ENCODE measurements at regions not wholly inside any gene's neighbourhood (a gene's known extent, or its start where the extent isn't known, plus 50 kb on each side); places are given as distances from the start of the nearest gene placed in this dataset.

DNA sequence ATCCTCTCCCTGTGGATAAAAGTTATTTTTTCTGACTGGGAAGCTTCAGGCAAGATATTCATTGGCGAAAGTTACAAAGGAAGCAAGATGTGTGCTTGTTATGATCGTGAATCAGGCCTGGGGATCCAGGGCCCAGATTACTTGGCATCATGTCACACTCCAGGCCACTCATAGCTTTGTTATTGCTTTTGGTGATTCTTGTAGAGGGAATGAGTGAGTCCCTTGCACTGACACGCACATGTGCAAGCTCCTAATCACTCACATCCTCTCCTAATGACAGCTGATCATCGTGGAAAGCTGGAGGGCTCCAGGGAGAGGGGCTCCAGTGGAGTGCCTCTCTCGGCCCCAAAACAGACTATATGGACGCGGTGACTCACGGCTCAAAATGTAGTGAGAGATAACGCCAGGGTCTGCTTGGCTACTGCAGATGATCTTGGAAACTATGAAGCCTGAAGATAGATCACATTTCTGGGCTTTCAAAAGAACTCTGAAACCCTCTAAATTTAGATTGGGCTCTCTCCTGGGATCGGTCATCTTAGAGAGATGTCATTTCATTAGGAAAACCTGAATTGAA is 481.1 kb upstream of the USP24 start:
- CTCF ChIA-PET = no interaction called here
- TF ChIP-seq, protein P1, sequence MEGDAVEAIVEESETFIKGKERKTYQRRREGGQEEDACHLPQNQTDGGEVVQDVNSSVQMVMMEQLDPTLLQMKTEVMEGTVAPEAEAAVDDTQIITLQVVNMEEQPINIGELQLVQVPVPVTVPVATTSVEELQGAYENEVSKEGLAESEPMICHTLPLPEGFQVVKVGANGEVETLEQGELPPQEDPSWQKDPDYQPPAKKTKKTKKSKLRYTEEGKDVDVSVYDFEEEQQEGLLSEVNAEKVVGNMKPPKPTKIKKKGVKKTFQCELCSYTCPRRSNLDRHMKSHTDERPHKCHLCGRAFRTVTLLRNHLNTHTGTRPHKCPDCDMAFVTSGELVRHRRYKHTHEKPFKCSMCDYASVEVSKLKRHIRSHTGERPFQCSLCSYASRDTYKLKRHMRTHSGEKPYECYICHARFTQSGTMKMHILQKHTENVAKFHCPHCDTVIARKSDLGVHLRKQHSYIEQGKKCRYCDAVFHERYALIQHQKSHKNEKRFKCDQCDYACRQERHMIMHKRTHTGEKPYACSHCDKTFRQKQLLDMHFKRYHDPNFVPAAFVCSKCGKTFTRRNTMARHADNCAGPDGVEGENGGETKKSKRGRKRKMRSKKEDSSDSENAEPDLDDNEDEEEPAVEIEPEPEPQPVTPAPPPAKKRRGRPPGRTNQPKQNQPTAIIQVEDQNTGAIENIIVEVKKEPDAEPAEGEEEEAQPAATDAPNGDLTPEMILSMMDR (IDR thresholded peaks at IDR 0.05; ENCODE audit: control extremely low read depth, extremely low read depth, low read depth, missing control alignments) = no peak
- POLR2A ChIA-PET = no interaction called here
- no peak for DNase-seq (ENCODE audit: extremely low spot score)

- ChIA-PET POLR2A (no interaction called here), CTCF (no interaction called here)
- TF ChIP-seq, protein P1 (IDR thresholded peaks at IDR 0.05; ENCODE audit: control extremely low read depth, extremely low read depth, low read depth, missing control alignments) = no peak
- no peak for DNase-seq (ENCODE audit: extremely low spot score)
Measured at GRCh38 chr1:55695552-55695951, 480.4 kb upstream of the USP24 start.

- ChIA-PET POLR2A (no interaction called here), CTCF (no interaction called here)
- TF ChIP-seq, protein P1 (IDR thresholded peaks at IDR 0.05; ENCODE audit: control extremely low read depth, extremely low read depth, low read depth, missing control alignments) = no peak
- DNase-seq (ENCODE audit: extremely low spot score) = no peak
Measured at GRCh38 chr1:55695151-55695550, 480.0 kb upstream of the USP24 start.

GRCh38 chr1:55694310-55694801 is 479.2 kb upstream of the USP24 start:
- ChIA-PET POLR2A (no interaction called here), CTCF (no interaction called here)
- DNase-seq (ENCODE audit: extremely low spot score) = no peak
- TF ChIP-seq, protein P1 (IDR thresholded peaks at IDR 0.05; ENCODE audit: control extremely low read depth, extremely low read depth, low read depth, missing control alignments) = no peak

GRCh38 chr1:55692726-55693125 is 477.6 kb upstream of the USP24 start:
- DNase-seq (ENCODE audit: extremely low spot score) = no peak
- TF ChIP-seq, protein P1 (IDR thresholded peaks at IDR 0.05; ENCODE audit: control extremely low read depth, extremely low read depth, low read depth, missing control alignments) = no peak
- ChIA-PET CTCF (no interaction called here), POLR2A (no interaction called here)

- TF ChIP-seq, protein P1 (IDR thresholded peaks at IDR 0.05; ENCODE audit: control extremely low read depth, extremely low read depth, low read depth, missing control alignments) = no peak
- POLR2A ChIA-PET = no interaction called here
- CTCF ChIA-PET = interaction anchor here (1.0 kb wide), 1 partner anchor 14 kb away, joined by 3 read pairs; no protein-coding TSS in a partner anchor
- no peak for DNase-seq (ENCODE audit: extremely low spot score)
Measured at GRCh38 chr1:55690366-55690765, 475.2 kb upstream of the USP24 start.

Measured in GM10248 (cell line).